A549 (cell line): ENCODE measurements at regions not wholly inside any gene's neighbourhood (a gene's known extent, or its start where the extent isn't known, plus 50 kb on each side); places are given as distances from the start of the nearest gene placed in this dataset.

Source experiments
- CBX2 ChIP-seq: fragments of 200-600 bp; sonication (generic); IDR thresholded peaks from 2 replicates; pipeline ENCODE4 v1.6.1; 2016; ENCODE audit warnings: low read depth, mild to moderate bottlenecking, borderline replicate concordance
- EP300 ChIP-seq, 2 experiments: fragments of >200 bp; sonication (Bioruptor Twin); formaldehyde crosslinking; IDR thresholded peaks; 2 replicates in 1 of 2; 3 replicates in 1 of 2; pipeline ENCODE4 v1.6.1; 2016 to 2017
- HOXA7 ChIP-seq: fragments of 250-450 bp; sonication (Bioruptor Pico); IDR thresholded peaks from 2 replicates; pipeline ENCODE4 v1.5.0; 2020; ENCODE audit warnings: mild to moderate bottlenecking, moderate library complexity
- JUN ChIP-seq, 2 experiments: fragments of >200 bp; sonication (Bioruptor Twin); formaldehyde crosslinking; IDR thresholded peaks; 2 replicates in 1 of 2; 3 replicates in 1 of 2; pipeline ENCODE4 v1.6.1; 2016 to 2017
- NFE2L2 ChIP-seq: fragments of 150-350 bp; conservative IDR thresholded peaks from 2 replicates; pipeline ENCODE4 v1.6.1; 2014; ENCODE audit warnings: low read length
- POLR2A ChIP-seq: IDR thresholded peaks from 2 replicates; pipeline ENCODE4 v1.6.1; 2012; ENCODE audit warnings: mild to moderate bottlenecking, low read length
- TF ChIP-seq, protein P1 (sequence below): fragments of >200 bp; sonication (Bioruptor Twin); formaldehyde crosslinking; IDR thresholded peaks from 3 replicates; pipeline ENCODE4 v1.5.1; 2016
- TF ChIP-seq, protein P2 (sequence below): IDR thresholded peaks from 2 replicates; pipeline ENCODE4 v1.6.1; 2012; ENCODE audit warnings: low read depth, borderline replicate concordance
- TF ChIP-seq, protein P3 (sequence below): fragments of 450-650 bp; IDR thresholded peaks from 2 replicates; pipeline ENCODE4 v1.6.1; 2014; ENCODE audit warnings: antibody characterized with exemption

DNA sequence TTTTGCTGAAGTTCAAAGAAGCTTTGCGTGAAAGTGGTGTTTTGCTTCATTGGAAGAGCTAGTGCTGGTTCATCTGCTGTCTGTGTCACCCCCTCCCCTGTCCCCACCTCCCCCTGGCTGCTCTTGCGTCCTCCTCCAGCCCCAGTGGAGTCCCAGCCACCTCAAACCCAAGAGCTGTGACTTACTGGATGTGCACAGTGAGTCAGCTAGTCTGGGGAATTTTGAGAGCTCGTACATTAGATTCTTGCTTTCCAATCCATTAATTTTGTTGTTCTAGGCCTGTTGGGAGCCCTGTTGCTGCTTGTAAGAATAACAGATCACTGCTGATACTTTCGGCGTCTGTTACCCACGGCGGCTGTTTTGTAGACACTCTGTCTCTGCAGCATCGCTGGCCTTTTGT, 412.1 kb downstream of the TSN start:
- TF ChIP-seq NFE2L2 = no peak
- no peak for TF ChIP-seq CBX2
- TF ChIP-seq JUN (IDR thresholded peaks at IDR 0.05) = no peak
- TF ChIP-seq, protein P1, sequence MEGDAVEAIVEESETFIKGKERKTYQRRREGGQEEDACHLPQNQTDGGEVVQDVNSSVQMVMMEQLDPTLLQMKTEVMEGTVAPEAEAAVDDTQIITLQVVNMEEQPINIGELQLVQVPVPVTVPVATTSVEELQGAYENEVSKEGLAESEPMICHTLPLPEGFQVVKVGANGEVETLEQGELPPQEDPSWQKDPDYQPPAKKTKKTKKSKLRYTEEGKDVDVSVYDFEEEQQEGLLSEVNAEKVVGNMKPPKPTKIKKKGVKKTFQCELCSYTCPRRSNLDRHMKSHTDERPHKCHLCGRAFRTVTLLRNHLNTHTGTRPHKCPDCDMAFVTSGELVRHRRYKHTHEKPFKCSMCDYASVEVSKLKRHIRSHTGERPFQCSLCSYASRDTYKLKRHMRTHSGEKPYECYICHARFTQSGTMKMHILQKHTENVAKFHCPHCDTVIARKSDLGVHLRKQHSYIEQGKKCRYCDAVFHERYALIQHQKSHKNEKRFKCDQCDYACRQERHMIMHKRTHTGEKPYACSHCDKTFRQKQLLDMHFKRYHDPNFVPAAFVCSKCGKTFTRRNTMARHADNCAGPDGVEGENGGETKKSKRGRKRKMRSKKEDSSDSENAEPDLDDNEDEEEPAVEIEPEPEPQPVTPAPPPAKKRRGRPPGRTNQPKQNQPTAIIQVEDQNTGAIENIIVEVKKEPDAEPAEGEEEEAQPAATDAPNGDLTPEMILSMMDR = no peak
- TF ChIP-seq, protein P2, sequence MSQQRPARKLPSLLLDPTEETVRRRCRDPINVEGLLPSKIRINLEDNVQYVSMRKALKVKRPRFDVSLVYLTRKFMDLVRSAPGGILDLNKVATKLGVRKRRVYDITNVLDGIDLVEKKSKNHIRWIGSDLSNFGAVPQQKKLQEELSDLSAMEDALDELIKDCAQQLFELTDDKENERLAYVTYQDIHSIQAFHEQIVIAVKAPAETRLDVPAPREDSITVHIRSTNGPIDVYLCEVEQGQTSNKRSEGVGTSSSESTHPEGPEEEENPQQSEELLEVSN = no peak
- no peak for TF ChIP-seq HOXA7
- no peak for TF ChIP-seq POLR2A
- TF ChIP-seq EP300 (IDR thresholded peaks at IDR 0.05) = no peak
- TF ChIP-seq, protein P3, sequence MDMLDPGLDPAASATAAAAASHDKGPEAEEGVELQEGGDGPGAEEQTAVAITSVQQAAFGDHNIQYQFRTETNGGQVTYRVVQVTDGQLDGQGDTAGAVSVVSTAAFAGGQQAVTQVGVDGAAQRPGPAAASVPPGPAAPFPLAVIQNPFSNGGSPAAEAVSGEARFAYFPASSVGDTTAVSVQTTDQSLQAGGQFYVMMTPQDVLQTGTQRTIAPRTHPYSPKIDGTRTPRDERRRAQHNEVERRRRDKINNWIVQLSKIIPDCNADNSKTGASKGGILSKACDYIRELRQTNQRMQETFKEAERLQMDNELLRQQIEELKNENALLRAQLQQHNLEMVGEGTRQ = no peak
